Astrocyte of the spinal cord (primary cell): ENCODE measurements at regions not wholly inside any gene's neighbourhood (a gene's known extent, or its start where the extent isn't known, plus 50 kb on each side); places are given as distances from the start of the nearest gene placed in this dataset.

Experiments
- DNase-seq: peaks from one replicate; pipeline ENCODE4 v3.0.0; 2011; ENCODE audit warnings: low read depth, low spot score
- H3K4me3 ChIP-seq: 2 replicates; pipeline ENCODE4 v1.5.1; 2011; ENCODE audit warnings: low read depth, mild to moderate bottlenecking, low read length, moderate library complexity
- in situ Hi-C: cut with HindIII; loops from 2 replicates; pipeline ENCODE4 v1.10.0; 2017; ENCODE audit warnings: low sequenced_read_pairs
- TF ChIP-seq, protein P1 (sequence below): IDR thresholded peaks from 2 replicates; pipeline ENCODE4 v1.5.1; 2012; ENCODE audit warnings: low read depth, mild to moderate bottlenecking, low read length, inconsistent platforms

DNA sequence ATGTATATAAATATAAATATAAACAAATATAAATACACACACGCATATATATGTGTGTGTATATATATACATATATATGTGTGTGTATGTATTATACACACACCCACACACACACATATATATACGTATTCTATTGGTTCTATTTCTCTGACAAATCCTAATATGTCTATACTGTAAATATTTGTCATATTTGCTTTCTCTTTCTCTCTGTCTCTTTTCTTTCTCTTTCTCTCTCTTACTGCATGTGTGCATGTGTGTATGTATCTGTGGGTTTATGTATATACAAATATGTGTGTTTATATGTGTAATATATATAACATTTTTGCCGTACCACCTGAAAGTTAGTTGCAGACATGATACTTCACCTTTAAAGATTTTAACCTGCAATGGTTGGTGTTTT lies 174.2 kb upstream of the PLEKHG7 start:
- in situ Hi-C loops, result no loop called here

DNA sequence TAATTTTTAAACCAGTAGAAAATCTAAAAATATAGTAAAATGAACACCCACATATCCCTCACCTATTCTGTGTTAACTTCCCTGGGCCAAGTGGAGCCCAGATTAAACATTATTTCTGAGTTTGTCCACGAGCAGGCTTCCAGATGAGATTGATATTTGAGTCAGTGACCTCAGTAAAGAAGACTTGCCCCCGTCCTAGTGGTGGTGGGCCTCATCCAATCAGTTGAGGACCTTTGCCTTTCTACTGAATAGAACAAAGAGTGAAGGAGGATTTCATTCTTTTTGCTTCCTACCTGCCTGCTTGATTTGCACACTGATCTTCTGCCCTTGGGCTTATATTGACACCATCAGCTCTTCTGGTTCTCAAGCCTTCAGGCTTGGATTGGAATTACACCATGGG lies 174.7 kb upstream of the PLEKHG7 start:
- in situ Hi-C loops, result no loop called here
- no peak for DNase-seq
- TF ChIP-seq, protein P1, sequence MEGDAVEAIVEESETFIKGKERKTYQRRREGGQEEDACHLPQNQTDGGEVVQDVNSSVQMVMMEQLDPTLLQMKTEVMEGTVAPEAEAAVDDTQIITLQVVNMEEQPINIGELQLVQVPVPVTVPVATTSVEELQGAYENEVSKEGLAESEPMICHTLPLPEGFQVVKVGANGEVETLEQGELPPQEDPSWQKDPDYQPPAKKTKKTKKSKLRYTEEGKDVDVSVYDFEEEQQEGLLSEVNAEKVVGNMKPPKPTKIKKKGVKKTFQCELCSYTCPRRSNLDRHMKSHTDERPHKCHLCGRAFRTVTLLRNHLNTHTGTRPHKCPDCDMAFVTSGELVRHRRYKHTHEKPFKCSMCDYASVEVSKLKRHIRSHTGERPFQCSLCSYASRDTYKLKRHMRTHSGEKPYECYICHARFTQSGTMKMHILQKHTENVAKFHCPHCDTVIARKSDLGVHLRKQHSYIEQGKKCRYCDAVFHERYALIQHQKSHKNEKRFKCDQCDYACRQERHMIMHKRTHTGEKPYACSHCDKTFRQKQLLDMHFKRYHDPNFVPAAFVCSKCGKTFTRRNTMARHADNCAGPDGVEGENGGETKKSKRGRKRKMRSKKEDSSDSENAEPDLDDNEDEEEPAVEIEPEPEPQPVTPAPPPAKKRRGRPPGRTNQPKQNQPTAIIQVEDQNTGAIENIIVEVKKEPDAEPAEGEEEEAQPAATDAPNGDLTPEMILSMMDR, result no peak
- no peak overlapping the region for H3K4me3 ChIP-seq

More for the DNA sequence above, 174.2 kb upstream of the PLEKHG7 start:
- no peak overlapping the region for H3K4me3 ChIP-seq
- DNase-seq, result no peak
- TF ChIP-seq, protein P1, result no peak

DNA sequence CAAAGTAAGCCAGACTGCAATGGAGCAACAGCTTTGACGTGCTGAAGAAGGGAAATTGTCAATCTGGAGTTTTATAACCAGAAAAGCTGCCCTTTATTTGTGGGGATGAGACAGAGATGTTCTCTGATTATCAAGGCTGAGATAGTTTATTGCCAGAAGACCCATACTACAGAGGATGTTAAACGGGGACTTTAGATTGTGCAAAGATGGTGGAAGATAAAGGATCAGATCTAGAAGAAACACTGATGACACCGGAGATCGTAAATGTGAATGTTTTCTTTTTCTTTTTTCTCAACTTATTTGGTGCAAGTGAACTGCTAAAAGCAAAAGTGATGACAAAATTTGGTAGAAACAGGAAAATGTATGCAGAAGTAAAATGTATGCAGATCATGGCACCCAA lies 178.3 kb upstream of the PLEKHG7 start:
- TF ChIP-seq, protein P1, result no peak
- no peak overlapping the region for H3K4me3 ChIP-seq
- DNase-seq, result no peak
- in situ Hi-C loops, result no loop called here

DNA sequence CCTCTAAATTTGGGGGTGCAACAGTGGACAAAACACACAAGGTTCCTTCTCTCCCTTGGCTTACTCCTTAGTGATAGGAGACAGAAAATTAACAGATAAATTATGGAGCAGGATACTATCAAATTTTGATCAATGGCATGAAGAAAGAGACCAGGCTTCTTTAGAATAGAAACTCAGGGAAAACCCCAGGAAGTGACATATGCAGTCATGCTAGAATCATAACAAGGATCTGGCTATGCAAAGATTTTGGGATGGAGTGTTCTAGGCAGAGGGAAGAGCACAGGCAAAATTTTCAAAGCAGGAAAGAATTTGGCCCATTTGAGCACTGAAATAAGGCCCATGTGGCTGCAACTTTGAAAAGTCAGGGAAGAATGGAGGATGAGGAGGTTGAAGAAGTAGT lies 182.3 kb upstream of the PLEKHG7 start:
- H3K4me3 ChIP-seq, result no peak overlapping the region
- in situ Hi-C loops, result no loop called here
- DNase-seq, result no peak

DNA sequence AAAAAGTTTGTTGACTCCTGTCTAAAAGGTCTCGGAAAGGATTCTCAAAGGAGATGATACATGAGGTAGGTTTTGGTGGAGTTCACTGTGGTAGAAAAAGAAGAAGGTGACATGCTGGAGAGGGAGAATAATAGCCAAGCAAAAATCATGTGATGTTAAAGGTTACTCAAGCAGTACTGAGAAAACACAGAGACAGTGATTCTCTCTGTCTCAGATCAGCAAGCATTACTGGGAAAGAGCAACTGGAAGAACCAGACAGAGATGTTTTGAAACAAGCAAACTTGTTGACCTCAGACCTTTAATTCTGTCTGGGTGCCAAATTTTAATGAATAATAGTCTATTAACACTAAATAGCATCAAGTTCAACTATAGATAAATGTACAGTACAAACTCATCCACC lies 183.5 kb upstream of the PLEKHG7 start:
- TF ChIP-seq, protein P1, result no peak
- no peak overlapping the region for H3K4me3 ChIP-seq
- in situ Hi-C loops, result no loop called here
- no peak for DNase-seq

More for the DNA sequence above, 182.3 kb upstream of the PLEKHG7 start:
- TF ChIP-seq, protein P1, result no peak

DNA sequence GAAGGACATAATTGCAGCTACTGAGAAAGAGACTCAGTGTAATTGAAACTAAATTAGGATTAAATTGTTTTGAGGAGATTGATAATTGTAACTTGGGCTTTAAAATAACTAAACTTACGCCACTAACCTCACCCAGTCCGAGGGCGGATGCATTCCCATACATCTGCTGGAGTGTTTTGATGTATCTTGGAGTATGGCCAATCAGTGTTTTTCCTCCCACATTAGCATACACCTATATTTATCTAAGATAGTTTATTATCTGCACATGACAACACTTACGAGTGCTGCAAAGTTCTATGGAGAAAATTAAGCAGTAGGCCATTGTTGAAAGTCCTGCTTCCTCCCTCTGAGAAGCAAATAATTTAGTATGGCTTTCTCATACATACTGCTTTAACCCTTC lies 184.7 kb upstream of the PLEKHG7 start:
- no peak for DNase-seq
- in situ Hi-C loops, result no loop called here
- TF ChIP-seq, protein P1, result no peak
- no peak overlapping the region for H3K4me3 ChIP-seq

DNA sequence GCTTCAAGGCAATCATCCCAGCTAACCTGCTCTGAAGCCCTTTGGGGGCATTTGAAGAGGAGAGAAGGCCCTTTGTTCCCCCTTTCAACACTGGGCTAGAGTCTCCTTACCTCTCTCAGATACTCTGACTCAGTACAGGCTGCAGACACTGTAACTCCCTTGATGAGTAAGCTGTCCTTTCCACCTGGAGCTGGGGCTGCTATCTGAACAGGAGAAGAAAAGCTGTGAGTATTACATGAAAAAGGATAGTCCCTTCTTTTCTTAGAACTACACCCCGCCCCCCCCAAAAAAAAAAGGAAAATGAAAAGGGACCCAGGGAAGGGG lies 186.6 kb upstream of the PLEKHG7 start:
- TF ChIP-seq, protein P1, result no peak
- in situ Hi-C loops, result no loop called here
- DNase-seq, result no peak
- no peak overlapping the region for H3K4me3 ChIP-seq
